Panc1 (cell line): ENCODE measurements at regions not wholly inside any gene's neighbourhood (a gene's known extent, or its start where the extent isn't known, plus 50 kb on each side); places are given as distances from the start of the nearest gene placed in this dataset.

Source experiments
- ATAC-seq: fragments of 200-7000 bp; cut with Tn5 transposase; 2 replicates; pipeline ENCODE4 v1.9.1; 2020; ENCODE audit warnings: mild to moderate bottlenecking, moderate library complexity
- BruUV-seq: library from RNA; stranded (reverse); fragments of 400-500 nt; replicated peaks from 2 replicates; lab custom pipeline; 2021; lab: Mats Ljungman, UMichigan
- CTCF ChIA-PET: fragments of 300-600 bp; sonication (Branson Sonifier 250); formaldehyde crosslinking; loops from one replicate; lab custom pipeline; 2022; ENCODE audit warnings: antibody characterized with exemption; lab: Charles Lee
- POLR2A ChIA-PET: fragments of 300-600 bp; sonication (Branson Sonifier 250); formaldehyde crosslinking; loops from one replicate; lab custom pipeline; 2022; ENCODE audit warnings: antibody characterized with exemption; lab: Charles Lee
- DNase-seq: peaks from one replicate; pipeline ENCODE4 v3.0.0-alpha.2; 2010; ENCODE audit warnings: low read depth, low spot score
- H3K27ac ChIP-seq: 2 replicates; pipeline ENCODE4 v1.5.1; 2011; ENCODE audit warnings: mild to moderate bottlenecking, low read length, inconsistent platforms
- H3K27me3 ChIP-seq: fragments of 200-500 bp; sonication (Bioruptor generic); 2 replicates; pipeline ENCODE4 v1.6.0; 2014; ENCODE audit warnings: low read length, inconsistent platforms; ENCODE audit not compliant: control insufficient read depth, insufficient read depth
- H3K36me3 ChIP-seq: fragments of 200-500 bp; sonication (Bioruptor generic); 2 replicates; pipeline ENCODE4 v1.5.1; 2014; ENCODE audit warnings: inconsistent platforms, mild to moderate bottlenecking, low read length, moderate library complexity; ENCODE audit not compliant: control insufficient read depth, insufficient read depth
- H3K4me1 ChIP-seq: 2 replicates; pipeline ENCODE4 v1.5.1; 2011; ENCODE audit warnings: inconsistent platforms, mild to moderate bottlenecking, low read length, moderate library complexity; ENCODE audit not compliant: control insufficient read depth, insufficient read depth
- H3K4me3 ChIP-seq, 2 experiments: 2 replicates each; pipeline ENCODE4 v1.5.1; 2011 to 2012; ENCODE audit warnings: low read depth in 2 of 2, low read length in 2 of 2, mild to moderate bottlenecking in 2 of 2, inconsistent platforms in 1 of 2, moderate library complexity in 1 of 2
- H3K9me3 ChIP-seq: fragments of 200-500 bp; sonication (Bioruptor generic); 2 replicates; pipeline ENCODE4 v1.5.1; 2014; ENCODE audit warnings: low read depth, mild to moderate bottlenecking, inconsistent platforms, low read length, moderate library complexity; ENCODE audit not compliant: control insufficient read depth, insufficient read depth
- CTCF ChIP-seq: fragments of 450-650 bp; IDR thresholded peaks from 2 replicates; pipeline ENCODE4 v1.5.1; 2017; ENCODE audit warnings: mild to moderate bottlenecking
- POLR2AphosphoS5 ChIP-seq: IDR thresholded peaks from 2 replicates; pipeline ENCODE4 v1.6.1; 2012; ENCODE audit warnings: mild to moderate bottlenecking, low read depth, low read length, moderate library complexity
- REST ChIP-seq, 2 experiments: IDR thresholded peaks; 2 replicates each; pipeline ENCODE4 v1.6.1; 2011 to 2012; ENCODE audit warnings: low read depth in 2 of 2, control low read depth in 1 of 2, low read length in 1 of 2, mild to moderate bottlenecking in 1 of 2, moderate library complexity in 1 of 2; ENCODE audit not compliant: insufficient read depth in 1 of 2
- SIN3A ChIP-seq: IDR thresholded peaks from 2 replicates; pipeline ENCODE4 v1.6.1; 2012; ENCODE audit warnings: low read depth, mild to moderate bottlenecking, low read length, moderate library complexity, borderline replicate concordance; ENCODE audit not compliant: insufficient read depth
- TCF7L2 ChIP-seq: IDR thresholded peaks from 2 replicates; pipeline ENCODE4 v1.6.1; 2011; ENCODE audit warnings: mild to moderate bottlenecking, low read depth, low read length, inconsistent platforms
- in situ Hi-C: cut with HindIII; loops from 2 replicates; pipeline ENCODE4 v1.10.0; 2016; ENCODE audit warnings: low sequenced_read_pairs, low pct_unique_long_range_greater_than_20kb
- intact Hi-C: fragments of 100-400 bp; cut with micrococcal nuclease; formaldehyde crosslinking; loops from one replicate; pipeline ENCODE4 v1.10.0; 2022; ENCODE audit not compliant: unreplicated experiment

- BruUV-seq, result no TSS peak
- no peaks in the 10 kb centered on the region for H3K4me1 ChIP-seq
- no peaks in the 10 kb centered on the region for H3K36me3 ChIP-seq
- no peak for TF ChIP-seq SIN3A
- no peak for TF ChIP-seq REST (IDR thresholded peaks at IDR 0.05; ENCODE audit: insufficient read depth in 1 of 2, low read depth in 2 of 2, low read length in 1 of 2)
- TF ChIP-seq TCF7L2, result no peak
- no peak for TF ChIP-seq CTCF
- intact Hi-C loops, result no loop called here
- ChIA-PET CTCF (no interaction called here), POLR2A (no interaction called here)
- no peak overlapping the region for H3K27ac ChIP-seq
- no peaks in the 10 kb centered on the region for H3K9me3 ChIP-seq
- no peak for DNase-seq
- no peak overlapping the region for H3K4me3 ChIP-seq
- no peaks in the 10 kb centered on the region for H3K27me3 ChIP-seq
- in situ Hi-C loops, result no loop called here
- no peak for ATAC-seq
These were observed 156.2 kb upstream of the PDGFD start for GRCh38 chr11:104320097-104320496.

- Histone ChIP-seq H3K27me3 (no peaks in the 10 kb centered on the region), H3K4me1 (no peaks in the 10 kb centered on the region), H3K36me3 (no peaks in the 10 kb centered on the region), H3K27ac (no peak overlapping the region), H3K9me3 (no peaks in the 10 kb centered on the region), H3K4me3 (no peak overlapping the region)
- TF ChIP-seq REST (IDR thresholded peaks at IDR 0.05; ENCODE audit: insufficient read depth in 1 of 2, low read depth in 2 of 2, low read length in 1 of 2), result no peak
- no peak for TF ChIP-seq POLR2AphosphoS5
- TF ChIP-seq TCF7L2, result no peak
- TF ChIP-seq SIN3A, result no peak
- TF ChIP-seq CTCF, result no peak
- POLR2A ChIA-PET, result no interaction called here
- in situ Hi-C loops (no loop called here), intact Hi-C loops (no loop called here)
- CTCF ChIA-PET, result no interaction called here
- no peak for DNase-seq
- no peak for ATAC-seq
- BruUV-seq, result no TSS peak
These were observed 155.4 kb upstream of the PDGFD start for GRCh38 chr11:104319396-104319795.
